Fibroblast of lung (primary cell): ENCODE measurements at regions not wholly inside any gene's neighbourhood (a gene's known extent, or its start where the extent isn't known, plus 50 kb on each side); places are given as distances from the start of the nearest gene placed in this dataset.

Source experiments
- DNase-seq, 2 donors: peaks; one replicate each; pipeline versions ENCODE4 v3.0.0 to v3.0.0-alpha.2; 2010; ENCODE audit warnings: low read depth in 2 of 2
- H2AFZ ChIP-seq: 2 replicates; pipeline ENCODE4 v1.5.1; 2012; ENCODE audit warnings: low read length, control low read depth, inconsistent platforms
- H3K27ac ChIP-seq: 2 replicates; pipeline ENCODE4 v1.5.1; 2011; ENCODE audit warnings: low read length, control low read depth; ENCODE audit not compliant: insufficient read depth
- H3K27me3 ChIP-seq: 2 replicates; pipeline ENCODE4 v1.5.1; 2011; ENCODE audit warnings: mild to moderate bottlenecking, low read length; ENCODE audit not compliant: control insufficient read depth, insufficient read depth
- H3K36me3 ChIP-seq: 2 replicates; pipeline ENCODE4 v1.5.1; 2011; ENCODE audit warnings: low read length; ENCODE audit not compliant: control insufficient read depth, insufficient read depth
- H3K4me1 ChIP-seq: 2 replicates; pipeline ENCODE4 v1.5.1; 2011; ENCODE audit warnings: low read length; ENCODE audit not compliant: control insufficient read depth, insufficient read depth; ENCODE audit errors: extremely low read depth
- H3K4me2 ChIP-seq: 2 replicates; pipeline ENCODE4 v1.5.1; 2011; ENCODE audit warnings: low read length, control low read depth; ENCODE audit not compliant: insufficient read depth; ENCODE audit errors: extremely low read depth
- H3K4me3 ChIP-seq, 4 experiments: fragments of 200-600 bp in 1 of 4; sonication (generic) in 1 of 4; replicated peaks in 1 of 4; 2 replicates each; pipeline ENCODE4 v1.5.1; 2011 to 2016; ENCODE audit warnings: low read length in 4 of 4, low read depth in 3 of 4, mild to moderate bottlenecking in 3 of 4, control low read depth in 2 of 4, inconsistent platforms in 1 of 4, mixed read lengths in 1 of 4; ENCODE audit not compliant: insufficient read depth in 1 of 4; ENCODE audit errors: control extremely low read depth in 1 of 4
- H3K79me2 ChIP-seq: 2 replicates; pipeline ENCODE4 v1.5.1; 2012; ENCODE audit warnings: mild to moderate bottlenecking, low read length, inconsistent platforms; ENCODE audit not compliant: control insufficient read depth, insufficient read depth
- H3K9ac ChIP-seq: 2 replicates; pipeline ENCODE4 v1.5.1; 2011; ENCODE audit warnings: mild to moderate bottlenecking, low read length, control low read depth; ENCODE audit not compliant: insufficient read depth
- H3K9me3 ChIP-seq: 2 replicates; pipeline ENCODE4 v1.5.1; 2012; ENCODE audit warnings: low read depth, low read length; ENCODE audit not compliant: control insufficient read depth, insufficient read depth
- H4K20me1 ChIP-seq: 2 replicates; pipeline ENCODE4 v1.5.1; 2011; ENCODE audit warnings: low read length; ENCODE audit not compliant: control insufficient read depth, insufficient read depth; ENCODE audit errors: extremely low read depth
- EZH2 ChIP-seq: IDR thresholded peaks from 2 replicates; pipeline ENCODE4 v1.5.1; 2012; ENCODE audit warnings: low read length, control low read depth, mild to moderate bottlenecking; ENCODE audit errors: missing control alignments
- TF ChIP-seq, protein P1 (sequence below), 2 donors: IDR thresholded peaks in 1 of 2; conservative IDR thresholded peaks in 1 of 2; 1 replicate in 1 of 2; 2 replicates in 1 of 2; pipeline ENCODE4 v1.5.1; 2011 to 2012; ENCODE audit warnings: low read length in 2 of 2, control low read depth in 1 of 2, inconsistent platforms in 1 of 2, low read depth in 1 of 2, mild to moderate bottlenecking in 1 of 2

DNA sequence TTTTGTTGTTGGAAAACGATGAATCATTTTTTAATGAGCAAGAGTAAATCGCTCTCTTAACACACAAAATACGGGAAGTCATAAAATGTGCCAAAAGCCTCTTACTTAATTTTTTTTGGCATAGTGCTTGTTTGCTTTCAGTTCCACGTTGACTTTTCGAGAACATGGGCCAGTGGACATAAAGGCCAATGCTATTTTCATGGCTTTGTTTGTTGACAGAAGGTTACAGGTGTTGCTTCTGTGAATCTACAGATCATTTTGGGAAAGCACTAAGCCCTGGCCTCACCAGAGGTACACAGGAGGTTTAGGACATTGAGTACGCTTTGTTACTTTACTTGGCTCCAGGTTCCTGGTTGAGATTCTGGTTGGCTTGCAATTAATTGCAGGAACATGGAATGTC lies 199.4 kb upstream of the HMCN1 start:
- no peak for DNase-seq
- Histone ChIP-seq H2AFZ (no peak overlapping the region), H3K4me1 (no peaks in the 10 kb centered on the region), H3K9ac (no peak overlapping the region), H3K9me3 (no peaks in the 10 kb centered on the region), H4K20me1 (no peaks in the 10 kb centered on the region), H3K79me2 (no peaks in the 10 kb centered on the region), H3K4me3 (no peak overlapping the region), H3K4me2 (no peak overlapping the region), H3K27me3 (no peaks in the 10 kb centered on the region), H3K36me3 (no peaks in the 10 kb centered on the region), H3K27ac (no peak overlapping the region)
- no peak for TF ChIP-seq EZH2
- TF ChIP-seq, protein P1, sequence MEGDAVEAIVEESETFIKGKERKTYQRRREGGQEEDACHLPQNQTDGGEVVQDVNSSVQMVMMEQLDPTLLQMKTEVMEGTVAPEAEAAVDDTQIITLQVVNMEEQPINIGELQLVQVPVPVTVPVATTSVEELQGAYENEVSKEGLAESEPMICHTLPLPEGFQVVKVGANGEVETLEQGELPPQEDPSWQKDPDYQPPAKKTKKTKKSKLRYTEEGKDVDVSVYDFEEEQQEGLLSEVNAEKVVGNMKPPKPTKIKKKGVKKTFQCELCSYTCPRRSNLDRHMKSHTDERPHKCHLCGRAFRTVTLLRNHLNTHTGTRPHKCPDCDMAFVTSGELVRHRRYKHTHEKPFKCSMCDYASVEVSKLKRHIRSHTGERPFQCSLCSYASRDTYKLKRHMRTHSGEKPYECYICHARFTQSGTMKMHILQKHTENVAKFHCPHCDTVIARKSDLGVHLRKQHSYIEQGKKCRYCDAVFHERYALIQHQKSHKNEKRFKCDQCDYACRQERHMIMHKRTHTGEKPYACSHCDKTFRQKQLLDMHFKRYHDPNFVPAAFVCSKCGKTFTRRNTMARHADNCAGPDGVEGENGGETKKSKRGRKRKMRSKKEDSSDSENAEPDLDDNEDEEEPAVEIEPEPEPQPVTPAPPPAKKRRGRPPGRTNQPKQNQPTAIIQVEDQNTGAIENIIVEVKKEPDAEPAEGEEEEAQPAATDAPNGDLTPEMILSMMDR (conservative IDR thresholded peaks at IDR 0.05 in 1 of 2, IDR thresholded peaks at IDR 0.05 in 1 of 2; ENCODE audit: low read depth in 1 of 2, low read length in 2 of 2) = no peak

DNA sequence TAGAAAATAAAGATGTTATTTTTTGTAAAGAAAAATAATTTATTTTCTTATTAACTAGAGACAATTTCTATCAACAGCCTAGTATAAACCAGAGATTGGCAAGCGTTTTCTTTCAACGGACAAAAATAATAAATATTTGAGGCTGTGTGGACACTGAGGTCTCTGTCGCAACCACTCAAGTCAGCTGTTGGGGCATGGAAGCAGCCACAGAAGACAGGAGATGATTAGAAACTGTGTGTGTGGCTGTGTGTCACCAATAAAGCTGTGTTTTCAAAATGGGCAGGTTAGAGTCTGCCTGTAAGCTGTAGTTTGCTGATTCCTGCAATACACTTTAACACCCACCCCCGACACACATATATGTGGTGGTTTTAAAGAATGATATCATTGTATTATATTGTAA lies 200.6 kb upstream of the HMCN1 start:
- no peaks in the 10 kb centered on the region for H4K20me1 ChIP-seq
- H3K4me3 ChIP-seq = no peak overlapping the region
- no peaks in the 10 kb centered on the region for H3K27me3 ChIP-seq
- H3K4me2 ChIP-seq = no peak overlapping the region
- DNase-seq = no peak
- H3K4me1 ChIP-seq = no peaks in the 10 kb centered on the region
- no peak overlapping the region for H2AFZ ChIP-seq
- H3K36me3 ChIP-seq = no peaks in the 10 kb centered on the region
- H3K9ac ChIP-seq = no peak overlapping the region
- no peak overlapping the region for H3K27ac ChIP-seq
- H3K9me3 ChIP-seq = no peaks in the 10 kb centered on the region
- TF ChIP-seq, protein P1 (conservative IDR thresholded peaks at IDR 0.05 in 1 of 2, IDR thresholded peaks at IDR 0.05 in 1 of 2; ENCODE audit: low read depth in 1 of 2, low read length in 2 of 2) = no peak
- no peak for TF ChIP-seq EZH2
- H3K79me2 ChIP-seq = no peaks in the 10 kb centered on the region

- Histone ChIP-seq H3K27ac (no peak overlapping the region), H4K20me1 (no peaks in the 10 kb centered on the region), H2AFZ (no peak overlapping the region), H3K4me3 (no peak overlapping the region), H3K79me2 (no peaks in the 10 kb centered on the region), H3K36me3 (no peaks in the 10 kb centered on the region), H3K9me3 (no peaks in the 10 kb centered on the region), H3K9ac (no peak overlapping the region), H3K27me3 (no peaks in the 10 kb centered on the region), H3K4me1 (no peaks in the 10 kb centered on the region), H3K4me2 (no peak overlapping the region)
- TF ChIP-seq EZH2 = no peak
- TF ChIP-seq, protein P1 (conservative IDR thresholded peaks at IDR 0.05 in 1 of 2, IDR thresholded peaks at IDR 0.05 in 1 of 2; ENCODE audit: low read depth in 1 of 2, low read length in 2 of 2) = no peak
- peak in 1 of 2 donors; percentile 41 for DNase-seq
Measured at GRCh38 chr1:185532856-185533255, 201.3 kb upstream of the HMCN1 start.
